ENCODE measurements at regions not wholly inside any gene's neighbourhood (a gene's known extent, or its start where the extent isn't known, plus 50 kb on each side); places are given as distances from the start of the nearest gene placed in this dataset.
A peak's percentile ranks its signal among the peaks of the same experiment; 100 is the strongest.
"Not testable (repeated sequence)": the region's sequence is repeated elsewhere in the genome, so short reads cannot be mapped to it uniquely, and the experiment has no call there.

DNA sequence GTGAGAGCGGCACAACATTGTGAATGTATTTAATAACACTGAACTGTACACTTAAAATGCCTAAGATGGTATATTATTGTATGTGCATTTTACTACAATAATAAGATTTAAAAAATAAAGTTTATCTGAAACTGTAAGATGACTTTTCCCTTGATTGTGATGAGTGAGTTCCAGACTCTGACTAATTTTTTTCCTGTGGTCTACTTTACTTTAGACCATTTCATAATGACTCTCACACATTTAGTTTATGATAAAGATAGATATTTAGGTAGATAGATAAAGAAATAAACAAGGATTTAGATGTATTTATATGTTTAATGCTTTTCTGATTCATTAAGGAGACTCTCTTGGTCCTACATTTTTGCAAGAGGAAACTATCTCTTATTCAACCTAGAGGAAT, 835.9 kb upstream of the SORCS1 start:
- no peak for DNase-seq (ENCODE audit: low read depth)

DNA sequence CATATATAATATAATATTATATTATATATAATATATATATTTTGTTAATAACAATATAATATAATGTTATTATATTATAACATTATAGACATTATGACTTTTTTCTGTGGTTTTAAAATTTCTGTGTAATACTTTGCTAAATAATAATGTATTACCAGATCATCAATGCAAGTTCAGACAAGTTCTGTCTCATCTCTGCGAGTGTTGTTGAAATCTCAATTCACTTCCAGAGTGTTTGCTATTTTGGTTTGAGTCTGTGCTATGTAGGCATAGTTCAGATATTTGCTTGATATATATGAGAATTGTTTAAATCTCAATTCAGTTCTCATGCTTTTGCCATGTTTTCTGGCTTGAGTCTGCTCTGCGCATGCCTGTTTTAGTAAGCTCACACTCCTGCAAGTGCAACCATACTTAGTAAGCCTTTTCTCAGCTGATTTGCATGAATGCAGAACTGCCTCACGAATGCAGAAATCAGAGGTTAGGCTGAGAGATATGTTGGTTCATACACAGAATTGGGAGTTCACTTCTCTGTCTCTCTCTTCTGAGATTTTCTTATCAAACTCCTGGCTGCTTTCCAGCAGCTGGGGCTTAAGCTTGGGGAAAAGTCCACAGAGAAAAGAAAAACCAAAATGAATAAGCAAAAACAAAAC, 830.2 kb upstream of the SORCS1 start:
- DNase-seq (ENCODE audit: low read depth), result no peak

DNA sequence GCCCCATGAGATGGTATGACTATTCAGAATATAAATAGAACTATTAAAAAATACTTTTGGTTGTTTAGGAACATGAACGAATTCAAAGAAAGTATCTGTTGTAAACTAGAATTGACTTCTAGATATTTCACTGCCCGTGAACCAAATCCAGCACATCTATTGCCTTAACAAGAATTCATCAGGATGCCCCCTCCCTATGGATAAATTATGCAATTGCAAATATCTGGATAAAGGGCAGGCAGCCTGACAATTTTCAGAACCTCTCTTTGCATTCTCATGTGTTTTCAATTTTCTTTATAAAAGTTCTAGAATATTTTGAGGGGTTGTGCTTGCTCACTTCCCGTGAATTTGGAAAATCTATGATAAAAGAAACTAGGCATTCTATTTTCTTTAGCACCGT, 822.1 kb upstream of the SORCS1 start:
- no peak for DNase-seq (ENCODE audit: low read depth)

DNA sequence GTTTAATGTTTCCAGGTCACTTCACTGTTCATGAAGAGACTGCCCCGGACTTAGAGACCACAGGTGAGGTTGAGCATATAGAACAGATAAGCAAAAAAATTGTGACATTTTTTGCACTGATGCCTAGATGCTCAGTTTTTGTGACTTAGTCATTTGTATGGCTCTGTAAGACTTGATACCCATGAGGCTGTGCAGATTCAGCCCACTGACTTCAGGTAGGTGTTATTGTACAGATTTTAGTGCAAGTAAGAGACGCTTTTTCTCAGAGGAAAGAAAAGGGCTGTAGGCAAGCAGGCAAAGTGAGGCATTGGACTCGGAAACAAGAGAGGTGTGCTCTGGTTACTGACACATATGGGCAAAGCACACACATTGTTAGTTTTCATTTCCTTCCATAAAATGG, 820.1 kb upstream of the SORCS1 start:
- DNase-seq (ENCODE audit: low read depth), result no peak

DNA sequence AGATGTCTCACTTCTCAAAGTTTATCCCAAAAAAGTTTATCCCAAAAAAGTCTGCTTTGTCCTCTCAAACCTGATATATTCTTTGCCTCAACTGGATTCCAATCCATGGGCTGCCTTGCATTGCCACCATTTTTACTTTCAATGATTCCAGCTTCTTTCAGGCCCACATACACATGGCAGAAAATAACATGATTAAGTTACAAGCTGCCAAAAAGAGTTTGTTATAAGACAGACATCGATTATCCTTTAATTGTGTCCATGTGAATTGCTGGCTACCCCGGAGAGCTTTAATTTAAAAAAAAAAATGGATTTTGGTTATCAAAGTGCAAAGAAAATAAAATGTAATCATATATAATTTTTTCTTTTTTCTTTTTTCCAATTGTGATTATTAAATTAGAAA, 819.6 kb upstream of the SORCS1 start:
- DNase-seq (ENCODE audit: low read depth), result no peak

DNA sequence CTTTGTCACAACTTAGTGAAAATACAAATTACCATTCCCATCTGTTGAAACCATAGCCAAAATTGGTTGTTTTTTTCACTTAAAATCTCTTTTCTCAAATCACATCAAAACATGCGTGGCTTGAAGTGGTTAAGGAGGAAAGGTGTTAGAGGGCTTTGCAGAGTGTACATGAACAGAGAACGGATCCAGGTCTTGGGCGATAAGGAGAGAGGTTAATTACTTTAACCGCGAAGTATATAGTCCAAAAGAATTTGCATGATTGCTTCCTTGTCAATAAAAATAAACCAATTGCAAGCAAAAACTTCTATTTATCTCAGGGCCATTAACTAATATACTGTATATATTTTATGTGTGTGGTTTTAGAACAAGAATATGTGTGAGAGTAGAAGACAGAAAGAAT, 813.9 kb upstream of the SORCS1 start:
- DNase-seq (ENCODE audit: low read depth), result no peak

DNA sequence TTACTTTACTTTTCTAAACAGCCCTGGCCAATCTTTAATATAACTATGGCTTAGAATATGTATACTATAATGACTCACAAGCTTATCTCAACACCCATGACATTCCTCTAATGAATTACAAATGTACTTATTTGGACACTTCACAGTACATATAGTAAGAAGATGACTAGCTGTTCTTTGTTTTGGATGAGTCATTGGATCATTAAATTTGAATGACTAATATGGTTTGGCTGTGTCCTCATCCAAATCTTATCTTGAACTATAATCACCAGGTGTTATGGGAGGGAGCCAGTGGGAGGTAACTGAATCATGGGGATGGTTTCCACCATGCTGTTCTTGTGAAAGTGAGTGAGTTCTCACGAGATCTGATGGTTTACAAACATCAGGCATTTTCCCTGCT, 807.5 kb upstream of the SORCS1 start:
- peak; percentile 17 for DNase-seq (ENCODE audit: low read depth)

DNA sequence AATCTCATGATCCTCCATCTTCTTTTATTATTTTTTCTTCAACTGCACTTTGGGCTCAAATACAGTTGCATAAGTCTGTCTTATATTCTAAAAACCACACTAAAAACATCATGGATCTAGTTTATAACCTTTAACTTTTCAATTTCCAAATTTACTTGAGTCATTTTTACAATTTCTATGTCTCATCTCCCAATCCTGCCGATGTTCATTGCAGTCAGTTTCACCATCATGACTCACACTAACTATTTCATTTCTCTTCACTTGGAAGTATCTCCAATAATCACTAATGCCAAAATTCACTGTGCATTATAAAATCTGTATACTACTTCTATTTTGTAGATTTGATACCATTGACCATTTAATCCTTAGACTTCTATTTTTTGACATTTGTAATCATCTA, 806.9 kb upstream of the SORCS1 start:
- peak; percentile 7 for DNase-seq (ENCODE audit: low read depth)

DNA sequence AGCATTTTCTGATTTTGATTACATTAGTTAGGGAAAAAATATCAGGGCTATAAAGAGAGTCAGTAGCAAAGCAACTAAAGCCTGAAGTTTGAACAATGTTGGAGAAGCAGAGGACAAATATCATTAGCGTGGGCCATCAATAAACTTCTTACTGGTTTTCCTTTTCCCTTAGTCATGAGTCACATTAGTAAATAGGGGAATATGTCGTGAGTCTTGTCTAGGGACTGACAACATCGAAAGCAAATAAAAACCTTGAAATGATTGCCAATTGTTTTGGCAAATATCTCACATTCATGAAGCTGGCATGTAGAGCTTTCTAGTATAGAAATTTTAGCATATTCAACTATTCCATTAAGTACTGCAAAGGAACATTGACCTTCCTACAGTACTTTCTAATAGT, 806.0 kb upstream of the SORCS1 start:
- no peak for DNase-seq (ENCODE audit: low read depth)

DNA sequence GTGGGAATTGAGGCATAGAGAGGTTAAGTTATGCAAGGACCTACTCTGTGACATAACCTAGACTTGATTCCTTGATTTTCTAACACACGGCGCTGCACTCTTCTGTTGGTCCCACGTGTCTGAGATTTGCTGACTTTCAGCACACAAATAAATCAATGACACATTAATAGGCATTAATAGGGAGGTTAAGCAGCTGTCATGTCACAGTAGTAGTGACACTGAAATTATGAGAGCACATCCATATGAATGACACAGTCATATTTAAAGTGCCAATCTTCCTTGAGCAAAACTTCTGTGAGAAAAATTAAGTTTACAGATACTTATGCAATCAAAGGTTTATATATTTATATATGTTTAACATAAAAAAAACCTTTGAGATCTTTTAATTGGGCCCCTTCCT, 805.4 kb upstream of the SORCS1 start:
- DNase-seq (ENCODE audit: low read depth), result no peak

DNA sequence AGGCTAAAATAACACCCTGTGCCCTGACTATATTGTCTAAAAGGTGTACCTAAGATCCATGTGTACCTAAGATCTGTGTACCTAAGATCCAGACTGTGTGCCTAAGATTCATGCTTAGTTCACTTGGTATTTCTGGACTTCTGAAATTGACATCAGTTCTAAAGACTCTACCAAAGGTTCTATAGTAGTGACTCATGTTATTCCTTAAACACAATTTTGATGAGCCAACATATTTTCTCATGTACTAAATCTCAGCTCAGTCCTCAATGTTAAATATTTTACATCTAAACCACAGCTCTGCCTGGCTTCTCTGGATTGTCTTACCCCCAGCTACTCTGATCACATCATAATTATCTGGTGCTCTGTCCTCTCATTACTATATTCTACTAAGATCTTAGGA, 802.3 kb upstream of the SORCS1 start:
- no peak for DNase-seq (ENCODE audit: low read depth)

DNA sequence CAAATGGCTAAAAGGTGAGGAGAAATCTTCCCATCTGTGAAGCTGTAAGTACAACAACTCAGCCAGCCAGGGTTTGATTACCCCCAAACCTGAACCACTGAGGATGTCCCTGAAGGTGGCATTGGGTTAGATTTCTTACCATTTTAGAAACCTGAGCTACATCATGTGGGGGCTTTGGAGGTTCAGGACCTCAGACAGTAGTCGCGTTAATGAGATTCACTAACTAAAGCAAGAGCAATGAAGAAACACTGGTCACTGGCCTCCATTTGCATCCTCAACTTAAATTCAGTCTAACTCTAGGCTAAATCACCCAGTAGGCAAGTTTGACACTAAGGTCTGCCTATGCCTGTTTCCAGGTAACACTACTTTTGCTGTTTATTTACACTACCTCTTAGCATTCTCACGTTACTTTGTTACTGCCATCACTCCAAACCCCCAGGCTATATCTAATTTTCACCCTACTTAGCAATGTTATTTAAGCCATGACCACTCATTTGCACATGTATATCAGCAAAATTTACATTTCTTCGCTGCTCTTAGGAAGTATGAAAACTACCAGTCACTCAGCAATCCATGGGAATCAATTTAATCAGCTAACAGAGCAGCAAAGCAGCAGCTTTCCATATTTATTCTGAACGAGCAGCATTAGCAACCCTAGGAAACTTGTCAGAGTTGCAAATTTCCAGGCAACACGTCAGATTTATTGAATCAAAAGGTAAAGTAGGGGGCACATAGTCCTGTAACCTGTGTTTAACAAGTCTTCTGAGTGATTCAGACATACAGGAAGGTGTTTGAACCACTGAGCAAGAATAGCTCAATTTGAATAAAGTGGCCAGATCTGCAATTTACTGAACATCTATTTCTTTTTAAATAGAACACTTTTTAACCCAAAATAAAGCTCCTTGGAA, 788.4 kb upstream of the SORCS1 start:
- DNase-seq (ENCODE audit: low read depth), result no peak

DNA sequence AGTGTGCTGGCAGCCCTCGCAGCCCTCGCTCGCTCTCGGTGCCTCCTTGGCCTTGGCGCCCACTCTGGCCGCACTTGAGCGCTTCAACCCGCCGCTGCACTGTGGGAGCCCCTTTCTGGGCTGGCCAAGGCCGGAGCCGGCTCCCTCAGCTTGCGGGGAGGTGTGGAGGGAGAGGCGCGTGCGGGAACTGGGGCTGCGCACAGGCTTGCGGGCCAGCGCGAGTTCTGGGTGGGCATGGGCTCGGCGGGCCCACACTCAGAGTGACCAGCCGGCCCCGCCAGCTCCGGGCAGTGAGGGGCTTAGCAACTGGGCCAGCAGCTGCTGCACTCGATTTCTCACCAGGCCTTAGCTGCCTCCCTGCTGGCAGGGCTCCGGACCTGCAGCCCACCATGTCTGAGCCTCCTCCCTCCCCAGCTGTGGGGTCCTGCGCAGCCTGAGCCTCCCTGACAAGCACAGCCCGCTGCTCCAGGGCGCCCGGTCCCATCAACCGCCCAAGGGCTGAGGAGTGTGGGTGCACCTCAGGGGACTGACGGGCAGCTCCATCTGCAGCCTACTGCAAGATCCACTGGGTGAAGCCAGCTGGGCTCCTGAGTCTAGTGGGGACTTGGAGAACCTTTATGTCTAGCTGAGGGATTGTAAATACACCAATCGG, 786.0 kb upstream of the SORCS1 start:
- not testable (repeated sequence) for DNase-seq (ENCODE audit: low read depth)

DNA sequence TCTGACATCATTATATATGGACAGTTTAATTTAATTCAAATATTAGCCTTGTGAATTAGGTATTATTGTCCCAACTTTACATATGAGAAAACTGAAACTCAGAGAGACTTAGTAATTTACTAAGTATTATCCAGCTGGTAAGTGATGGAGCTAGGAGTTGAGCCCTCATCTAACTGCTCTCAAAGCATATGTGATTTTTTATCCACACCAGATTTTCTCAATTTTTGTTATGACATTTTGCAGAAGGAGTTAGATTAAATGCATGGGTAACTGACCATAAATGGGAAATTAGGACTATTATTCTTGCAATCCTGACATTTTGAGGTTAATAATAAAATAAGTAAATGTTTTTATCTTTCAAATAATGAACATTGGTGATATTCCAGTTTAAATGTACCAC, 778.3 kb upstream of the SORCS1 start:
- DNase-seq (ENCODE audit: low read depth), result no peak

DNA sequence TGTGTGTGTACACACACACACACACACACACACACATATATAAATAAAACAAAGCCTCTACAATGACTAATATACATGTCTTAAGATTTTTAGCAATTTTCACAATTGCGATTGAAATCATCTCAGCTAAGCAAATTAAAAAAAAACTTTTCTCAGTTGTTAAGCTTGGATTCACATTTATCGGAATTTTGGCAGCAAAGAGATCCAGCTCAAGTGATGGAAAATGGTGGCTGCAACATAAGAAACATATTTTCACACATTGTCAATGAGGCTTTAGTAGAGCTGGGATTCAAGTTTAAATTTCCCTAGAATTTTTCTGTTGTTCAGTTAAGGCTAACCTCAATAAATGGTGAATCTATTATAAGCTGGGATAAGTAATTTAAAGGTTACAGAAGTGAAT, 768.6 kb upstream of the SORCS1 start:
- no peak for DNase-seq (ENCODE audit: low read depth)

DNA sequence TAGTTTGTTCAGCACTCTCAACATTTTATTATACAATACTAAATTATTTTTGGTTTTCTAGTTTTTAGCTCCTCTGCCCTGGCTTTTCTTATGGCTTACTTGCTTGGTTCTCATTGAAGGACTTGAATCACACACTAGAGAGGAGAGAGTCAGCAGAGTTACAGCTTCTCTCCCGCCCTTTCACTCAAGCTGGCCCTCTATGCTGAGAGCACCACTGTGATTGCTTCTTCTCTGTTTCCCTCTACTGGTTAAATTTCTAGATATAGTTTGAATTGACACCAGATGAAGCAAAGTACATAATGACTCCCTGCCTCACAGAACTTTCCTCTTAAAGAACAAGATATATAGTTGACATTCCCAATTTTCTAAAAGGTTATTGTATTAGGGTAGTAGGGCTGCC, 767.3 kb upstream of the SORCS1 start:
- DNase-seq (ENCODE audit: low read depth), result no peak

DNA sequence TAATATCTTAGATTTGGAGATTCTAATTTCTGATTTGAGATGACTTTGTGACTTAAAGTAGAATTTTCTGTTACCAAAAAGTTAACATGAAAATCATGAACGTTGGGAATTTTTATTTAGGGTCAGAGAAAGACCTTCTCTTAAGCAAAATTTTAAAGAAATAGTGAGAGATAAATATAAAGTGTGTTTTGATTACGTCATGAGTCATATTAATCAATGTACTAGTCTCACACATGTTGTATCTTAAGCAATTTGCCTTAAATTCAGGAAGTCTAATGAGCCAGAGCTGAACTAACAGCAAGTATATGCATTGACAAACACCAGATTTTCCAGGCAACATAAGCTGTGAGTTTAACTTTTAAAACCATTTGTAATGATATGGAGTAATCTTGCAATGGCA, 765.5 kb upstream of the SORCS1 start:
- no peak for DNase-seq (ENCODE audit: low read depth)

DNA sequence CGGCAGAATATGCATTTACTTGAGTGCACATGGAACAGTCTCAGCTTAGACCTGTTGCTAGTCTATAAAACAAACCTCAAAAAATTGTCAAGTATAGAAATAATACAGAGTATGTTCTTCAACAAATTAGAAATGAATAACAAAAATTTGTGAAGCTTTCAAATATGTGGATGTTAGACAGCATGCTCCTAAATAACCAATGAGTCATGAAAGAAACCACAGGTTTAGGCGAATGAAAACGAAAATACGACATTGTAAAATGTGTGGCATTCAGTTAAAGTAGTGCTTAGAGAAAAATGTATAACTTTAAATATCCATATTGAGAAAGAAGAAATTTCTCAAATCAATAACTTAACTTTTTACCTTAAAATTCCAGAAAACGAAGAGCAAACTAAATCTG, 760.0 kb upstream of the SORCS1 start:
- no peak for DNase-seq (ENCODE audit: low read depth)

DNA sequence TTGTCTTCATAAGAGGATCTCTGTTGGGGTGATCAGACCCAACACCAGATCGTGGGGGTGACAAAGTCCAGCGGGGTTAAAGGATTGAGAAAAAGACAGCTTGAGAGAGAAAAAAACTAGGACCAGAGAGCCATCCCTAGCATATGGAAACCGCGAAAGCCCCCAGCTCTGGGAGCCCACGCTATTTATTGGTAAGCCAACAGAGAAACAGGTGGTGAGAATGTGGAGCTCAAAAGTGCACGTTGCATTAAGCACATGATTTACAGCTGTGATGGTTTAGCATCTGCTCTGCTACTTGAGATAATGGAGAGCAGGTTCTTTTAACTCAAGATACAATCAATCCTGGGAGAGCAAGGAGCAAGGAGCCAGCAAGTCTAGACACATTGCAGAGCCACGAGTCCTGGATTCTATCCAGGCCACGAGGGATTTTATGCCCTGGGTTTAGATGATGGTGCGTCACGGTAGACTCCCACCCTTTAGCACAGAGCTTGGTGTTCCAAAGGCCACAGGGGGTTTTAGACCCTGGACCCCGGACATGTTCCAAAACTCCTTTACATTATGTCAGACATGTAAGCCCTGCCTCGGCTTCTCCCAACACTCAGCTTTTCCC, 755.2 kb upstream of the SORCS1 start:
- no peak for DNase-seq (ENCODE audit: low read depth)

DNA sequence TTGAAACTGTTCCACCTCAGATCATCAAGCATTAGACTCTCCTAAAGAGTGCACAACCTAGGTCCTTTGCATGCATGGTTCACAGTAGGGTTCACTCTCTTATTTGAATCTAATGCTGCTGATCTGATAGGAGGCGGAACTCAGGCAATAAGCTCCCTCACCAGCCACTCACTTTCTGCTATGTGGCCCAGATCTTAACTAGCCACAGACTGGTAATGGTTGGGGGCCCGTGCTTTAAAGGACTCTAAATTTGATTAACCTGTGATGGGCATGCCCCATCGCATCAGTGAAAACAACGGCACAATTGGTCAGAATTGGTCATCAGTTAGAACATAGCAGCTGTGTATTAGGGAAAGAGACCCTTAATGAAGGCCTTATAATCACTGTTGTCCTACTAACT, 753.7 kb upstream of the SORCS1 start:
- DNase-seq (ENCODE audit: low read depth), result no peak

DNA sequence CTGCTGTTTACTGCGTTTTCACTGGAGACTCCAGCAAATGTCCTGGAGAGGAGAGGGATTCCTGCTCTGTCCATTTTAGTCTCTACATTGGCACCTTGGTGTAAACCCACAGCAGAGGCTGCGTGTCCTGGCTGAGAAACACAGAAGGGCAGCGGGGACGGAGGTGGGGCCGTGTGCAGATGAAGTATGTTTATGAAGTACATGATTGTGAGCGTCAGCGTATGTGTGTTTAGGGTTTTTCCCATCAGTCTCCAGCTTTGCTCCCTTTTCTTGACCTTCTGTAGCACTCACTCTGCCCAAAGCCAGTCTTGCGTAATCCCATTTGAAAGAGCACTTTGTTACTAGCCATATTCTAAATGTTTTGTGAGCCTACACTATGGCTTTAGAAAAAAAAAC, 750.7 kb upstream of the SORCS1 start:
- no peak for DNase-seq (ENCODE audit: low read depth)

DNA sequence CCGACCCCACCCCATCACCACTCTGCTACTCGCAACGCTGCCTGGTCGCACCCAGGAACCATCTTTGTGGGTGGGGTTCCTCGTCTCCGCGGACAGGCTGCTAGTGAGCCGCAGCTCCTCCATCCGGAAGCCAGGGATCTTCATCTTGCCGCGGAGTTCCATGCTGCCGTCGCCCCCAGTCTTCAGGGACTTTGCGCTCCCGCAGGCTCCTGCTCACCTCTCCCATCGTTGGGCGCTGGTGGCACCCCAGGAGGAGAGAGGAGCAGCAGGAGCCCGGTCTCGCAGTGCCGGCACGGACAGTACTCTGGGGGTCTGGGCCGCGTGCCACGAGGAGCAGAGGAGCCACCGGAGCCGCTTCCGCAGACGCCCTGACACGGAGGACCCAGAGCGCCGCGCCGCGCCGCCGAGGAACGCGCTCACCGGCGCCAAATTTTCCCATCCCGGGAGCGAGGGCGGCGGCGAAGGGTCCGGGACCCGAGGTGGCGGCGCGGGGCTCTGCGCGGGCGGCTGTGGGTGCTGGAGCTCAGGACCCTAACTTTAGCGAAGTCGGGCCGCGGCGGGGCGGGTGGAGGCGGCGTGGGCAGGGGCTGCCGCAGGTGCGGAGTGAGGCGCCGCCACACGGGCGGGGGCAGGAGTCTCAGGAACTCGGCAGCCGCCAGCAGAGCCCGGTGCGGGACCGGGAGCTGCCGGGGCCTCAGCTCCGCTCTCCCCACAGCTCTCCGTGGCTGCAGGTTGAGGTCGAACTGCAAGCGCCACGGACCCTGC, 750.1 kb upstream of the SORCS1 start:
- no peak for DNase-seq (ENCODE audit: low read depth)
